ENCODE measurements at regions not wholly inside any gene's neighbourhood (a gene's known extent, or its start where the extent isn't known, plus 50 kb on each side); places are given as distances from the start of the nearest gene placed in this dataset.

DNA sequence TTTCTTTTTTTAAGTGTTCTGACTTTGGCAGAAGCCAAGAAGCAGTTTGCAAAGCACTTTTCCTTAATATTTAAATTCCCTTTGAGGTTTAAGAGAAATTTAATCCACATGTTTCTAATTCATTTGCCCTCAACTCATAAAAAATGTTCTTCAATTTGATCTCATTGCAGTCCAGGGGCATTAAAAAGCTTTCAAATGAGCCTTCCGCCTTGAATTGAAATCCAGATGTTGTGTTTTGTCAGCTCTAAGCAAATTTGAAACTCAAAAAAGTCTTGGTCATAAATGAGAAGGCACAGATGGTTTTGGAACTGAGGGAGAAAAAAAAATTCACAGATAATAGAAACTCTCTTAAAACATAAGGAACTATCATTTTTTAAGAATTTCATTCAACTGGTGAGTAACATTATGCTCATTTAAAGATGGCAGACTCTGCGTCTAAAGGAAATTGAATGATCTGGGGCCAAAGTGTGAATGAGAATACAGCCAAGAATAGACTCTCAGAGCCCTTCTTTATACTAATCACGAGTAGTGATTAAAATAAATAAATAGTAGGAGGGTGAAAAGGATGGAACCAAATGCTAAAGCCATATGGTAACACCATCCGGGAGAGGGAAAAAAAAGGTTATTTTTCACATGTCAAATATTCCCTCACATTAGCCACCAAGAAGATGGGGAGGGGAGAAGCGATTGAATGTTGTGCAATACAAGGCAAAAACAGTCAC is 1304.7 kb downstream of the CDH8 start (continued):
- TF ChIP-seq EZH2 (IDR thresholded peaks at IDR 0.05; ENCODE audit: borderline replicate concordance, control insufficient read depth, low read depth, low read length), result no peak

DNA sequence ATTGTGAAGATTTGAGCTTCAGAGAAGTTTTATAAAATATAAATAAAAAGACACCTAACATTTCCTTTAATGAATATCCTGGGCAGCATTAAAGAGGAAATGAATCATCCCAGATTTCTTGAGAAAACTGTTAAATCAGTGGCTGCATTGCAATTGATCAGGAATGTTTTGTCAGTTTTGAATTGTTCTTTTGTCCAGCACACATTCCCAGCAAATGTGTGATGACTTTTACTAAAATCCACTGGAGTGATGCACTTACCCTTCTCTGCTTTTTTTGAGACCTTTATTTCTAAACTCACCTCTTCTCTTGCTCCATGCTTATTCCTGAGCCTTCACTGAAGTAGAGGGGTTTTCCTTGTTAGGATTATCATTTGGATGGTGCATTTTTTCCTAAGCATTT is 1307.2 kb downstream of the CDH8 start:
- no peak overlapping the region for H3K4me2 ChIP-seq (ENCODE audit: control insufficient read depth, insufficient read depth)
- in situ Hi-C loops (cut with MboI) (no loop called here), intact Hi-C loops (cut with micrococcal nuclease; ENCODE audit: unreplicated experiment) (no loop called here)
- H3K36me3 ChIP-seq (ENCODE audit: control insufficient read depth in 2 of 2, insufficient read depth in 2 of 2, low read length in 1 of 2), result no peaks in the 10 kb centered on the region
- H3K27me3 ChIP-seq (replicated peaks in 1 of 2; ENCODE audit: control insufficient read depth in 2 of 2, insufficient read depth in 2 of 2, low read length in 1 of 2), result no peaks in the 10 kb centered on the region
- ChIA-PET SMC1A (ENCODE audit: uncharacterized antibody, unreplicated experiment) (no interaction called here), RAD21 (ENCODE audit: unreplicated experiment) (no interaction called here), POLR2A (no interaction called here), CTCF (no interaction called here)
- no TSS peak for BruUV-seq (replicated peaks)
- no peak for DNase-seq (ENCODE audit: low read depth, low spot score)
- no peaks in the 10 kb centered on the region for H3K79me2 ChIP-seq (ENCODE audit: control insufficient read depth, insufficient read depth, low read length)
- H3K4me3 ChIP-seq, result no peak overlapping the region
- H4K20me1 ChIP-seq (ENCODE audit: control insufficient read depth, insufficient read depth), result no peaks in the 10 kb centered on the region
- H3K4me1 ChIP-seq (ENCODE audit: control insufficient read depth, insufficient read depth, low read length), result no peaks in the 10 kb centered on the region
- no peak overlapping the region for H3K27ac ChIP-seq (ENCODE audit: control insufficient read depth, insufficient read depth)
- H3K9ac ChIP-seq (ENCODE audit: control insufficient read depth, insufficient read depth, low read length), result no peak overlapping the region
- H3K9me3 ChIP-seq (replicated peaks; ENCODE audit: control insufficient read depth, insufficient read depth, low read length), result no peaks in the 10 kb centered on the region
- no peak for TF ChIP-seq TCF3 (IDR thresholded peaks at IDR 0.05; ENCODE audit: borderline replicate concordance, insufficient read depth, low read depth, low read length)
- no peak for TF ChIP-seq ZNF217 (IDR thresholded peaks at IDR 0.05)
- TF ChIP-seq JUND (IDR thresholded peaks at IDR 0.05; ENCODE audit: low read depth, low read length), result no peak
- TF ChIP-seq, protein P1, sequence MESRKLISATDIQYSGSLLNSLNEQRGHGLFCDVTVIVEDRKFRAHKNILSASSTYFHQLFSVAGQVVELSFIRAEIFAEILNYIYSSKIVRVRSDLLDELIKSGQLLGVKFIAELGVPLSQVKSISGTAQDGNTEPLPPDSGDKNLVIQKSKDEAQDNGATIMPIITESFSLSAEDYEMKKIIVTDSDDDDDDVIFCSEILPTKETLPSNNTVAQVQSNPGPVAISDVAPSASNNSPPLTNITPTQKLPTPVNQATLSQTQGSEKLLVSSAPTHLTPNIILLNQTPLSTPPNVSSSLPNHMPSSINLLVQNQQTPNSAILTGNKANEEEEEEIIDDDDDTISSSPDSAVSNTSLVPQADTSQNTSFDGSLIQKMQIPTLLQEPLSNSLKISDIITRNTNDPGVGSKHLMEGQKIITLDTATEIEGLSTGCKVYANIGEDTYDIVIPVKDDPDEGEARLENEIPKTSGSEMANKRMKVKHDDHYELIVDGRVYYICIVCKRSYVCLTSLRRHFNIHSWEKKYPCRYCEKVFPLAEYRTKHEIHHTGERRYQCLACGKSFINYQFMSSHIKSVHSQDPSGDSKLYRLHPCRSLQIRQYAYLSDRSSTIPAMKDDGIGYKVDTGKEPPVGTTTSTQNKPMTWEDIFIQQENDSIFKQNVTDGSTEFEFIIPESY (IDR thresholded peaks at IDR 0.05), result no peak
- no peak overlapping the region for H2AFZ ChIP-seq (ENCODE audit: control insufficient read depth, low read depth, low read length)
- no peak for ATAC-seq
- no peak for FAIRE-seq
